ENCODE measurements at regions not wholly inside any gene's neighbourhood (a gene's known extent, or its start where the extent isn't known, plus 50 kb on each side); places are given as distances from the start of the nearest gene placed in this dataset.

GRCh38 chr22:44557064-44557748, 59.2 kb upstream of the RTL6 start:
- CTCF ChIA-PET: no interaction called here
- Mint-ChIP-seq H3K9me3 (no peaks in the 10 kb centered on the region), H3K4me3 (no peak overlapping the region), H3K27me3 (peaks cover 24% of the 10 kb centered on the region), H3K36me3 (ENCODE audit: low read depth) (no peaks in the 10 kb centered on the region), H3K27ac (no peak overlapping the region), H3K4me1 (no peaks in the 10 kb centered on the region)
- POLR2A ChIA-PET: no interaction called here
- no peak for DNase-seq

- DNase-seq: no peak
- Mint-ChIP-seq H3K36me3 (ENCODE audit: low read depth) (no peaks in the 10 kb centered on the region), H3K4me3 (no peak overlapping the region), H3K27ac (no peak overlapping the region), H3K9me3 (no peaks in the 10 kb centered on the region), H3K27me3 (peaks cover 18% of the 10 kb centered on the region), H3K4me1 (peaks cover 9% of the 10 kb centered on the region)
- CTCF ChIA-PET: no interaction called here
- POLR2A ChIA-PET: no interaction called here
Measured at GRCh38 chr22:44555597-44555996, 57.6 kb upstream of the RTL6 start.

DNA sequence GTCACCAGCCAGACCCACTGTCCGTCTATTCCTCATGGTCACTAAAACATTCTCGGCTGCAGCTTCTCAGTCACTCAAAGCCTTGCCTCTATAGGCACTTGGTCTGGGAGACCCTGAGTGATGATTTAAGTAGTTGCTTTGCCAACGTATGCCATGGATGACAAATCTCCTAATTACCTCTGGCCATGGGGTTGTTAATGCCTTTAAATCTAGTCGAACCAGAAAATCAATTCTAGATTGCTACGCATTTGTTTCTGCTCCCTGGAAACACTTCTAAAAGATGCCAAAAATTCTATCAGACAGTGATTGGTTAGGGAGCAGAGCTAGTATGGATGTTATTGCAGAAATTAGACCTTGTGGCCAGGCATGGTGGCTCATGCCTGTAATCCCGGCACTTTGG, 57.0 kb upstream of the RTL6 start:
- Mint-ChIP-seq H3K4me3 (no peak overlapping the region), H3K9me3 (no peaks in the 10 kb centered on the region), H3K27ac (no peak overlapping the region), H3K36me3 (ENCODE audit: low read depth) (no peaks in the 10 kb centered on the region), H3K27me3 (peaks cover 18% of the 10 kb centered on the region), H3K4me1 (peaks cover 9% of the 10 kb centered on the region)
- CTCF ChIA-PET: no interaction called here
- no peak for DNase-seq
- POLR2A ChIA-PET: no interaction called here

DNA sequence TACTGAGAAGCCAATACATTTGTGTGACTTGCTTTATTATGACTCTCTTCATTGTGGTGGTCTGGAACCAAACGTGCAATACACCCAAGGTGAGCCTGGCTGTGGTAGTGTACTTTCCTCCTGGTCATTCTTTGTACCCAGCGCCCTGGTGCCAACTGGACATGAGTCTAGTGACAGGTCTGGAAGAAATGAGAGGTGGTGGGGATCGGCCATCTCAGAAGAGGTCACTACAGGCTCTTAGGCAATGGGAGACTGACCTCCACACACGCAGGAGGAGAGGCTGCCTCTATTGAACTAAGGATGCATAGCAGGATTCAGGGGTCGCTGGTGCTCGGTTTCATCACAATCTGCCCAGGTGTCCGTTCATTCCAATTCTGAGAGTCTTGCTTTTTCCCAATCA, 56.4 kb upstream of the RTL6 start:
- Mint-ChIP-seq H3K27me3 (peaks cover 16% of the 10 kb centered on the region), H3K27ac (no peak overlapping the region), H3K4me1 (peaks cover 9% of the 10 kb centered on the region), H3K36me3 (ENCODE audit: low read depth) (no peaks in the 10 kb centered on the region), H3K9me3 (no peaks in the 10 kb centered on the region), H3K4me3 (no peak overlapping the region)
- ChIA-PET CTCF (interaction anchor here (1.4 kb wide), 1 partner anchor 15 kb away, joined by 3 read pairs; no protein-coding TSS in a partner anchor), POLR2A (no interaction called here)
- no peak for DNase-seq

DNA sequence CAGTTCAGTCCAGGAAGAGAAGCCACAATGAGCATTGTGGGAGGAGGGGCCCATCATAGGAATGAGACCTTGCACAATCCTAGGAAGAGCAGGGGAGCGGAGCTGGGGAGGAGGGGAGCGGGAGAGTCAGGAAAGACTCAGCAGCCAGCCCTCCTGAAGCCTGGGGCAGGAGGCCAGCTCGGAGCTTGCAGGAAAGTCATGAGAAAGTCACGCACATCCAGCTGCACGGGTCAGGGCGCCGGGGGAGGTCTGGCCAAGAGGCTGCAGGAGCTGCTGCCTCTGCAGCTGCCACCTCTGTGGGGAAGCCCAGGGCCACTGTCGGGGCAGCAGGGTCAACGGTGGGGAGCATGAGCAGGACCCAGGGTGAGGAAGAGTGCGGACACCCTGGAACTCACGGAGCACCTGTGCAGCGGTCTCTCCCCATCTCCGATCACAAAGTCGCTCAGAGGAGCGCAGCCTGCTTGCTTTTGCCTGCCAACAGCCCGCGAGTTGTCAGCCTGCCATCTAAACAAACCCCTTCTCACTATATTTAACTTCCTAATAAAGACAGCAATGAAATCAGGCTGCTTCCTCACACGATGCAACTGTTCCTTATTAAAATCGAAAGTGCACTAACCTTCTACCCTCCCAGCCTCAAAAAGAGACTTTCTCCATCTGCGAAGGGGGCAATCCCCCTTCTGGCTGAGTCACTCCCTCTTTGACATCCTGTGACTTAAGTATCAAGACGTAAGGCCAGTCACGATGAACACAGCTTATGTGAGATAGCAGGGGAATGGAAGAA, 52.9 kb upstream of the RTL6 start:
- Mint-ChIP-seq H3K9me3 (no peaks in the 10 kb centered on the region), H3K4me3 (no peak overlapping the region), H3K27me3 (peaks cover 11% of the 10 kb centered on the region), H3K36me3 (ENCODE audit: low read depth) (no peaks in the 10 kb centered on the region), H3K4me1 (peaks cover 9% of the 10 kb centered on the region), H3K27ac (no peak overlapping the region)
- ChIA-PET POLR2A (no interaction called here), CTCF (interaction anchor here (0.6 to 1.2 kb wide), 3 partner anchors 28 to 1619 kb away, joined by 3 read pairs; no protein-coding TSS in a partner anchor)
- DNase-seq: no peak

- Mint-ChIP-seq H3K27me3 (peaks cover 5% of the 10 kb centered on the region), H3K9me3 (no peaks in the 10 kb centered on the region), H3K27ac (no peak overlapping the region), H3K4me3 (no peak overlapping the region), H3K4me1 (peaks cover 9% of the 10 kb centered on the region), H3K36me3 (ENCODE audit: low read depth) (no peaks in the 10 kb centered on the region)
- ChIA-PET POLR2A (no interaction called here), CTCF (interaction anchor here (0.7 kb wide), 1 partner anchor 107 kb away, joined by 3 read pairs; no protein-coding TSS in a partner anchor)
- no peak for DNase-seq
Measured at GRCh38 chr22:44549701-44550100, 51.7 kb upstream of the RTL6 start.

- Mint-ChIP-seq H3K36me3 (ENCODE audit: low read depth) (no peaks in the 10 kb centered on the region), H3K27me3 (peaks cover 3% of the 10 kb centered on the region)
- CTCF ChIA-PET: no interaction called here
Measured at GRCh38 chr22:44548981-44549380, 50.9 kb upstream of the RTL6 start.

More at GRCh38 chr22:44548981-44549380, 50.9 kb upstream of the RTL6 start:
- H3K9me3 Mint-ChIP-seq: no peaks in the 10 kb centered on the region
- no peak overlapping the region for H3K4me3 Mint-ChIP-seq
- POLR2A ChIA-PET: no interaction called here
- no peak for DNase-seq
- H3K4me1 Mint-ChIP-seq: peaks cover 9% of the 10 kb centered on the region
- no peak overlapping the region for H3K27ac Mint-ChIP-seq
